ENCODE measurements at regions not wholly inside any gene's neighbourhood (a gene's known extent, or its start where the extent isn't known, plus 50 kb on each side); places are given as distances from the start of the nearest gene placed in this dataset.

- Histone ChIP-seq H3K27me3 (ENCODE audit: control insufficient read depth, insufficient read depth, low read length) (no peaks in the 10 kb centered on the region), H3K4me3 (ENCODE audit: insufficient read depth, low read depth, low read length) (no peak overlapping the region), H3K36me3 (replicated peaks; ENCODE audit: control insufficient read depth, insufficient read depth, low read length) (peaks cover 34% of the 10 kb centered on the region)
- peak; percentile 44 for DNase-seq
These were observed 132.8 kb downstream of the PTPRS start for GRCh38 chr19:5207806-5208205.

GRCh38 chr19:5206751-5207075 lies 133.9 kb downstream of the PTPRS start:
- Histone ChIP-seq H3K36me3 (replicated peaks; ENCODE audit: control insufficient read depth, insufficient read depth, low read length) (peaks cover 29% of the 10 kb centered on the region), H3K27me3 (ENCODE audit: control insufficient read depth, insufficient read depth, low read length) (no peaks in the 10 kb centered on the region), H3K4me3 (ENCODE audit: insufficient read depth, low read depth, low read length) (no peak overlapping the region)
- DNase-seq, result no peak

- Histone ChIP-seq H3K4me3 (ENCODE audit: insufficient read depth, low read depth, low read length) (no peak overlapping the region), H3K27me3 (ENCODE audit: control insufficient read depth, insufficient read depth, low read length) (no peaks in the 10 kb centered on the region), H3K36me3 (replicated peaks; ENCODE audit: control insufficient read depth, insufficient read depth, low read length) (peaks cover 23% of the 10 kb centered on the region)
- DNase-seq, result peak; percentile 68
These were observed 134.5 kb downstream of the PTPRS start for GRCh38 chr19:5205937-5206750.

- DNase-seq, result peak; percentile 34
- H3K4me3 ChIP-seq (ENCODE audit: insufficient read depth, low read depth, low read length), result no peak overlapping the region
- no peaks in the 10 kb centered on the region for H3K27me3 ChIP-seq (ENCODE audit: control insufficient read depth, insufficient read depth, low read length)
- peaks cover 18% of the 10 kb centered on the region for H3K36me3 ChIP-seq (replicated peaks; ENCODE audit: control insufficient read depth, insufficient read depth, low read length)
These were observed 135.2 kb downstream of the PTPRS start for GRCh38 chr19:5205381-5205780.

GRCh38 chr19:5204212-5204611 lies 136.4 kb downstream of the PTPRS start:
- Histone ChIP-seq H3K36me3 (replicated peaks; ENCODE audit: control insufficient read depth, insufficient read depth, low read length) (peaks cover 10% of the 10 kb centered on the region), H3K27me3 (ENCODE audit: control insufficient read depth, insufficient read depth, low read length) (no peaks in the 10 kb centered on the region), H3K4me3 (ENCODE audit: insufficient read depth, low read depth, low read length) (no peak overlapping the region)
- DNase-seq, result peak; percentile 20
